ENCODE measurements at regions not wholly inside any gene's neighbourhood (a gene's known extent, or its start where the extent isn't known, plus 50 kb on each side); places are given as distances from the start of the nearest gene placed in this dataset.

DNA sequence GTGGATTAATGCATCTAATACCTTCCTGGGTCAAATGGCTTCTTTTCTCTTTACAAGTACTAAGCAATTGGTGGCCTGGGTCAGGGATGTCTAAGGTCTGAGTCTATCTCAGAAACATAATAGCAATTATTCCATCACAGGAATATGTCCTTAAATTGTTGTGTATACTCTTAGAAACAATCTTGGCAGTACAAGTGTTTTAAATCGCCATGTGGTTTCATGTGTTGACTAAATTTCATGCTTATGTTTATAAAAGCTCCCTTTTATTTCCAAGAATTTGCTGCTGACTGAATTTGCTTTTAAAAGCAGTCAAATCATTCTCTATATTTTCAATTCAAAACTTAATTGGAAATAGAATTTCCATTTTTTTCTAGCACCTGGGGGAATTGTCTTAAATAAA is 125.3 kb upstream of the PACRGL start (continued):
- TF ChIP-seq DMTF1 (CRISPR knock-in tag; IDR thresholded peaks at IDR 0.05) (no peak), ZNF816 (CRISPR knock-in tag; IDR thresholded peaks at IDR 0.05; ENCODE audit: borderline replicate concordance) (no peak), MLX (CRISPR knock-in tag; IDR thresholded peaks at IDR 0.05) (no peak), ADNP (CRISPR knock-in tag; IDR thresholded peaks at IDR 0.05) (no peak), AGO2 (optimal IDR thresholded peaks at IDR 0.05; ENCODE audit: low read depth, low read length) (no peak), TCF7L2 (IDR thresholded peaks at IDR 0.05; ENCODE audit: low read depth, low read length) (no peak), GZF1 (CRISPR knock-in tag; IDR thresholded peaks at IDR 0.05) (no peak), BCL6 (CRISPR knock-in tag; IDR thresholded peaks at IDR 0.05) (no peak), ZNF883 (CRISPR knock-in tag; IDR thresholded peaks at IDR 0.05; ENCODE audit: not compliant biosample characterization) (no peak)

GRCh38 chr4:20575486-20575885 is 124.8 kb upstream of the PACRGL start:
- TF ChIP-seq, protein P1, sequence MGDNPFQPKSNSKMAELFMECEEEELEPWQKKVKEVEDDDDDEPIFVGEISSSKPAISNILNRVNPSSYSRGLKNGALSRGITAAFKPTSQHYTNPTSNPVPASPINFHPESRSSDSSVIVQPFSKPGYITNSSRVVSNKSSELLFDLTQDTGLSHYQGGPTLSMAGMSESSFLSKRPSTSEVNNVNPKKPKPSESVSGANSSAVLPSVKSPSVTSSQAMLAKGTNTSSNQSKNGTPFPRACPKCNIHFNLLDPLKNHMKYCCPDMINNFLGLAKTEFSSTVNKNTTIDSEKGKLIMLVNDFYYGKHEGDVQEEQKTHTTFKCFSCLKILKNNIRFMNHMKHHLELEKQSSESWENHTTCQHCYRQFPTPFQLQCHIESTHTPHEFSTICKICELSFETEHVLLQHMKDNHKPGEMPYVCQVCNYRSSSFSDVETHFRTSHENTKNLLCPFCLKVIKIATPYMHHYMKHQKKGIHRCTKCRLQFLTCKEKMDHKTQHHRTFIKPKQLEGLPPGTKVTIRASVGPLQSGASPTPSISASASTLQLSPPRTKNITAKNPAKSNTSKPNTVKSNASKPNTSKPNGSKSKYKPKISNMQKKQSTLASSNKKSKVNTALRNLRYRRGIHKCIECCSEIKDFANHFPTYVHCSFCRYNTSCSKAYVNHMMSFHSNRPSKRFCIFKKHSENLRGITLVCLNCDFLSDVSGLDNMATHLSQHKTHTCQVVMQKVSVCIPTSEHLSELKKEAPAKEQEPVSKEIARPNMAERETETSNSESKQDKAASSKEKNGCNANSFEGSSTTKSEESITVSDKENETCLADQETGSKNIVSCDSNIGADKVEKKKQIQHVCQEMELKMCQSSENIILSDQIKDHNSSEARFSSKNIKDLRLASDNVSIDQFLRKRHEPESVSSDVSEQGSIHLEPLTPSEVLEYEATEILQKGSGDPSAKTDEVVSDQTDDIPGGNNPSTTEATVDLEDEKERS (CRISPR knock-in tag; IDR thresholded peaks at IDR 0.05): no peak
- TF ChIP-seq KDM2A (CRISPR knock-in tag; IDR thresholded peaks at IDR 0.05; ENCODE audit: borderline replicate concordance, low read depth) (no peak), ZNF383 (CRISPR knock-in tag; IDR thresholded peaks at IDR 0.05; ENCODE audit: borderline replicate concordance) (no peak), ZMYM4 (CRISPR knock-in tag; IDR thresholded peaks at IDR 0.05) (no peak)
- Histone ChIP-seq H3K27me3 (ENCODE audit: control insufficient read depth in 1 of 2, insufficient read depth in 2 of 2, low read length in 2 of 2) (no peaks in the 10 kb centered on the region; a peak in 1 of 5 replicates), H3K36me3 (replicated peaks in 1 of 2; ENCODE audit: control insufficient read depth in 1 of 2, insufficient read depth in 2 of 2, low read length in 2 of 2) (no peaks in the 10 kb centered on the region), H3K4me2 (ENCODE audit: low read depth, low read length) (no peak overlapping the region), H3K4me1 (ENCODE audit: insufficient read depth, low read length) (no peaks in the 10 kb centered on the region), H2AFZ (ENCODE audit: low read length) (no peak overlapping the region), H3K9ac (ENCODE audit: insufficient read depth, low read depth, low read length) (no peak overlapping the region), H3K9me3 (ENCODE audit: low read length) (no peaks in the 10 kb centered on the region), H3K4me3 (replicated peaks in 1 of 3; ENCODE audit: insufficient read depth in 1 of 3, low read depth in 2 of 3, low read length in 3 of 3) (no peak overlapping the region), H3K79me2 (ENCODE audit: insufficient read depth, low read length) (no peaks in the 10 kb centered on the region), H3K27ac (ENCODE audit: extremely low read length, insufficient read depth, low read length) (no peak overlapping the region), H4K20me1 (ENCODE audit: insufficient read depth, low read length) (no peaks in the 10 kb centered on the region)
- DNase-seq (ENCODE audit: low spot score): no peak
- no peak for FAIRE-seq
- no TSS peak for BruUV-seq (replicated peaks)
- POLR2A ChIA-PET: no interaction called here
- no peak for ATAC-seq
- in situ Hi-C loops (cut with HindIII; ENCODE audit: extremely low pct_ligation_motif_present, low pct_unique_long_range_greater_than_20kb): no loop called here
- intact Hi-C loops (cut with micrococcal nuclease; ENCODE audit: unreplicated experiment): no loop called here
- CTCF ChIA-PET (ENCODE audit: low intra/inter-chr PET ratio, low total read pairs): no interaction called here
- WGBS (ENCODE audit: low lambda C conversion rate): 2% methylated on average over 5 of the region's 5 CpGs
